ENCODE measurements at regions not wholly inside any gene's neighbourhood (a gene's known extent, or its start where the extent isn't known, plus 50 kb on each side); places are given as distances from the start of the nearest gene placed in this dataset.
"Not testable (repeated sequence)": the region's sequence is repeated elsewhere in the genome, so short reads cannot be mapped to it uniquely, and the experiment has no call there.

- DNase-seq, result not testable (repeated sequence)
Observed at GRCh38 chr21:5975719-5976118, 4545.7 kb upstream of the TPTE start.

GRCh38 chr21:5997586-5997985 is 4523.8 kb upstream of the TPTE start:
- DNase-seq, result not testable (repeated sequence)

- not testable (repeated sequence) for DNase-seq
Observed at GRCh38 chr21:6015422-6016057, 4505.8 kb upstream of the TPTE start.

- not testable (repeated sequence) for DNase-seq
Observed at GRCh38 chr21:6020460-6020859, 4500.9 kb upstream of the TPTE start.

- not testable (repeated sequence) for DNase-seq
Observed at GRCh38 chr21:6020953-6021716, 4500.2 kb upstream of the TPTE start.

GRCh38 chr21:6021717-6022270 is 4499.6 kb upstream of the TPTE start:
- DNase-seq, result not testable (repeated sequence)

GRCh38 chr21:6023331-6023730 is 4498.1 kb upstream of the TPTE start:
- not testable (repeated sequence) for DNase-seq

- DNase-seq, result not testable (repeated sequence)
Observed at GRCh38 chr21:6025139-6025538, 4496.2 kb upstream of the TPTE start.

GRCh38 chr21:6027497-6027896 is 4493.9 kb upstream of the TPTE start:
- not testable (repeated sequence) for DNase-seq

- not testable (repeated sequence) for DNase-seq
Observed at GRCh38 chr21:6034124-6034678, 4487.2 kb upstream of the TPTE start.

- not testable (repeated sequence) for DNase-seq
Observed at GRCh38 chr21:6034820-6035473, 4486.4 kb upstream of the TPTE start.

GRCh38 chr21:6035474-6036155 is 4485.8 kb upstream of the TPTE start:
- DNase-seq, result not testable (repeated sequence)

- not testable (repeated sequence) for DNase-seq
Observed at GRCh38 chr21:6039224-6039623, 4482.2 kb upstream of the TPTE start.

- DNase-seq, result not testable (repeated sequence)
Observed at GRCh38 chr21:6040095-6040494, 4481.3 kb upstream of the TPTE start.

GRCh38 chr21:6043430-6044275 is 4477.7 kb upstream of the TPTE start:
- DNase-seq, result peak in 1 of 2 donors; percentile 0

GRCh38 chr21:6044695-6045094 is 4476.7 kb upstream of the TPTE start:
- DNase-seq, result not testable (repeated sequence)

- not testable (repeated sequence) for DNase-seq
Observed at GRCh38 chr21:6049930-6050329, 4471.5 kb upstream of the TPTE start.

- DNase-seq, result not testable (repeated sequence)
Observed at GRCh38 chr21:6052109-6052508, 4469.3 kb upstream of the TPTE start.

- DNase-seq, result not testable (repeated sequence)
Observed at GRCh38 chr21:6053145-6053544, 4468.2 kb upstream of the TPTE start.

GRCh38 chr21:6058997-6059396 is 4462.4 kb upstream of the TPTE start:
- DNase-seq, result not testable (repeated sequence)

GRCh38 chr21:6060054-6060681 is 4461.2 kb upstream of the TPTE start:
- not testable (repeated sequence) for DNase-seq

Measured in stimulated activated CD4-positive, alpha-beta T cell treated with anti-CD3 and anti-CD28 coated beads, Interleukin-2, amount 100 ng/mL, for 48 hours (primary cell).